ENCODE measurements at regions not wholly inside any gene's neighbourhood (a gene's known extent, or its start where the extent isn't known, plus 50 kb on each side); places are given as distances from the start of the nearest gene placed in this dataset.

GRCh38 chr4:96342790-96343455, 503.0 kb downstream of the PDHA2 start:
- no peak overlapping the region for H3K9ac ChIP-seq (ENCODE audit: low read depth, low read length)
- no peaks in the 10 kb centered on the region for H3K27me3 ChIP-seq (ENCODE audit: control insufficient read depth, insufficient read depth, low read length)
- DNase-seq (no peak), ATAC-seq (ENCODE audit: low read depth) (no peak)
- H3K27ac ChIP-seq (ENCODE audit: insufficient read depth, low read length), result no peak overlapping the region
- H2AK9ac ChIP-seq (replicated peaks; ENCODE audit: low read depth, low read length, poor library complexity), result no peak overlapping the region
- no peak overlapping the region for H2AFZ ChIP-seq (replicated peaks; ENCODE audit: low read length, poor library complexity)
- H3K4me1 ChIP-seq (ENCODE audit: control insufficient read depth, insufficient read depth, low read length), result no peaks in the 10 kb centered on the region
- H4K91ac ChIP-seq (ENCODE audit: insufficient read depth, low read depth, low read length), result no peak overlapping the region
- no peak overlapping the region for H2BK15ac ChIP-seq (ENCODE audit: low read depth, low read length)
- H3K4ac ChIP-seq (ENCODE audit: low read depth, low read length), result no peak overlapping the region
- dilution Hi-C loops (cut with HindIII; ENCODE audit: low sequenced_read_pairs, unreplicated experiment), result no loop called here
- H3K9me1 ChIP-seq (ENCODE audit: insufficient read depth, low read length), result no peaks in the 10 kb centered on the region
- H3K4me3 ChIP-seq (ENCODE audit: insufficient read depth, low read depth, low read length), result no peak overlapping the region
- intact Hi-C loops (cut with micrococcal nuclease), result no loop called here
- H3K9me3 ChIP-seq (ENCODE audit: control insufficient read depth, insufficient read depth, low read length), result peaks cover 3% of the 10 kb centered on the region; the same call in 1 of the 2 replicates
- H3K4me2 ChIP-seq (ENCODE audit: low read depth, low read length), result no peak overlapping the region
- no peak overlapping the region for H3K14ac ChIP-seq (replicated peaks; ENCODE audit: low read depth, low read length)
- in situ Hi-C loops (cut with MboI; ENCODE audit: low sequenced_read_pairs), result no loop called here
- H4K8ac ChIP-seq (ENCODE audit: low read depth in 2 of 2, low read length in 2 of 2), result no peak overlapping the region
- no peak overlapping the region for H2AK5ac ChIP-seq (ENCODE audit: low read depth, low read length)
- no TSS peak for BruUV-seq (replicated peaks)
- no peak overlapping the region for H2BK5ac ChIP-seq (ENCODE audit: low read depth, low read length, poor library complexity, severe bottlenecking)
- no peaks in the 10 kb centered on the region for H3K79me1 ChIP-seq (ENCODE audit: low read depth in 1 of 2, low read length in 2 of 2)
- no peaks in the 10 kb centered on the region for H4K20me1 ChIP-seq (ENCODE audit: insufficient read depth, low read length)
- no CpG with 5 or more reads among the region's 2 CpGs for WGBS, 2 experiments (ENCODE audit: extremely low coverage in 2 of 2, insufficient read length in 1 of 2)
- no peak overlapping the region for H3K23ac ChIP-seq (ENCODE audit: low read depth, low read length)
- H3K18ac ChIP-seq (ENCODE audit: low read depth, low read length), result no peak overlapping the region
- no peak overlapping the region for H2BK120ac ChIP-seq (ENCODE audit: low read depth, low read length)
- ChIA-PET POLR2A (ENCODE audit: unreplicated experiment) (no interaction called here), CTCF (no interaction called here)
- no peak overlapping the region for H2BK20ac ChIP-seq (ENCODE audit: low read depth, low read length)
- no peak overlapping the region for H3K56ac ChIP-seq (ENCODE audit: extremely low read depth, insufficient read depth, low read length)
- no peak overlapping the region for H4K5ac ChIP-seq (ENCODE audit: low read depth, low read length)
- TF ChIP-seq SMC3 (IDR thresholded peaks at IDR 0.05; ENCODE audit: low read depth, low read length) (no peak), CTCF (conservative IDR thresholded peaks at IDR 0.05; ENCODE audit: low read depth, low read length) (no peak), NFE2L2 (IDR thresholded peaks at IDR 0.05; ENCODE audit: low read depth, low read length) (no peak), POLR2A (IDR thresholded peaks at IDR 0.05; ENCODE audit: low read depth, low read length) (no peak), CEBPB (IDR thresholded peaks at IDR 0.05; ENCODE audit: low read depth, low read length) (no peak), BHLHE40 (IDR thresholded peaks at IDR 0.05; ENCODE audit: low read depth, low read length) (no peak), MXI1 (IDR thresholded peaks at IDR 0.05; ENCODE audit: borderline replicate concordance, low read depth, low read length) (no peak), CHD1 (IDR thresholded peaks at IDR 0.05; ENCODE audit: low read depth, low read length) (no peak), FOS (IDR thresholded peaks at IDR 0.05; ENCODE audit: low read depth, low read length) (no peak), RAD21 (IDR thresholded peaks at IDR 0.05; ENCODE audit: low read length) (no peak), ELK1 (IDR thresholded peaks at IDR 0.05; ENCODE audit: borderline replicate concordance, low read depth, low read length) (no peak), MAFK (IDR thresholded peaks at IDR 0.05; ENCODE audit: low read depth, low read length) (no peak), RCOR1 (IDR thresholded peaks at IDR 0.05; ENCODE audit: insufficient replicate concordance, low read length) (no peak), USF2 (IDR thresholded peaks at IDR 0.05; ENCODE audit: low read depth, low read length) (no peak), MAZ (IDR thresholded peaks at IDR 0.05; ENCODE audit: borderline replicate concordance, low read depth, low read length) (no peak), RFX5 (IDR thresholded peaks at IDR 0.05; ENCODE audit: low read depth, low read length) (no peak)
- H3K36me3 ChIP-seq (ENCODE audit: control insufficient read depth, insufficient read depth, low read length), result no peaks in the 10 kb centered on the region
